GM12878 (cell line): ENCODE measurements at regions not wholly inside any gene's neighbourhood (a gene's known extent, or its start where the extent isn't known, plus 50 kb on each side); places are given as distances from the start of the nearest gene placed in this dataset.

Experiments used
- ATAC-seq: fragments of 200-7000 bp; cut with Tn5 transposase; 3 replicates; pipeline ENCODE4 v1.9.1; 2020; ENCODE audit warnings: mild to moderate bottlenecking, moderate library complexity
- BruUV-seq: library from RNA; stranded (reverse); fragments of 400-500 nt; replicated peaks from 2 replicates; lab custom pipeline; 2021; lab: Mats Ljungman, UMichigan
- CTCF ChIA-PET: fragments of 300-600 bp; sonication (Branson Sonifier 250); formaldehyde crosslinking; extraction: SDS; loops from one replicate; lab custom pipeline; 2021; ENCODE audit warnings: inconsistent platforms; lab: Yijun Ruan, JAX
- POLR2A ChIA-PET: fragments of 350-600 bp; formaldehyde crosslinking; extraction: SDS; loops from one replicate; lab custom pipeline; 2021; ENCODE audit warnings: inconsistent platforms; lab: Charles Lee
- RAD21 ChIA-PET: fragments of 300-600 bp; sonication (Branson Sonifier 250); formaldehyde crosslinking; loops from one replicate; lab custom pipeline; 2023; ENCODE audit warnings: antibody characterized with exemption; ENCODE audit not compliant: unreplicated experiment; lab: Charles Lee
- SMC1A ChIA-PET: fragments of 300-600 bp; sonication (Branson Sonifier 250); formaldehyde crosslinking; loops from one replicate; lab custom pipeline; 2023; ENCODE audit not compliant: unreplicated experiment, uncharacterized antibody; lab: Charles Lee
- DNase-seq: peaks from one replicate; pipeline ENCODE4 v3.0.0-alpha.2; 2011; ENCODE audit warnings: low read depth, low spot score
- FAIRE-seq: peaks from 3 replicates; lab custom pipeline; 2011; peaks lifted over from hg19 to GRCh38; lab: Jason Lieb, UNC
- H2AFZ ChIP-seq: 2 replicates; pipeline ENCODE4 v1.6.0; 2011; ENCODE audit warnings: low read depth, low read length, control low read depth; ENCODE audit not compliant: control insufficient read depth
- H3K27ac ChIP-seq: 2 replicates; pipeline ENCODE4 v1.5.1; 2011; ENCODE audit warnings: control low read depth; ENCODE audit not compliant: control insufficient read depth, insufficient read depth
- H3K27me3 ChIP-seq, 2 experiments: replicated peaks in 1 of 2; 2 replicates each; pipeline versions ENCODE4 v1.6.0 to v1.6.1; 2011; ENCODE audit warnings: low read length in 1 of 2; ENCODE audit not compliant: control insufficient read depth in 2 of 2, insufficient read depth in 2 of 2
- H3K36me3 ChIP-seq, 2 experiments: 2 replicates each; pipeline ENCODE4 v1.5.1; 2011; ENCODE audit warnings: low read length in 1 of 2; ENCODE audit not compliant: control insufficient read depth in 2 of 2, insufficient read depth in 2 of 2
- H3K4me1 ChIP-seq: 2 replicates; pipeline ENCODE4 v1.6.1; 2011; ENCODE audit warnings: mild to moderate bottlenecking, low read length, moderate library complexity, mixed read lengths; ENCODE audit not compliant: control insufficient read depth, insufficient read depth
- H3K4me2 ChIP-seq: 2 replicates; pipeline ENCODE4 v1.6.0; 2011; ENCODE audit warnings: control low read depth; ENCODE audit not compliant: control insufficient read depth, insufficient read depth
- H3K4me3 ChIP-seq: fragments of 200-600 bp; sonication (generic); 2 replicates; pipeline ENCODE4 v1.5.1; 2016
- H3K79me2 ChIP-seq: 2 replicates; pipeline ENCODE4 v1.6.0; 2011; ENCODE audit warnings: low read length; ENCODE audit not compliant: control insufficient read depth, insufficient read depth
- H3K9ac ChIP-seq: 2 replicates; pipeline ENCODE4 v1.8.0; 2011; ENCODE audit warnings: low read length, control low read depth, mixed read lengths; ENCODE audit not compliant: control insufficient read depth, insufficient read depth
- H3K9me3 ChIP-seq: replicated peaks from 3 replicates; pipeline ENCODE4 v1.5.1; 2011; ENCODE audit warnings: mild to moderate bottlenecking, low read length; ENCODE audit not compliant: control insufficient read depth, insufficient read depth
- H4K20me1 ChIP-seq: 2 replicates; pipeline ENCODE4 v1.6.0; 2011; ENCODE audit not compliant: control insufficient read depth, insufficient read depth
- BMI1 ChIP-seq: fragments of 450-650 bp; IDR thresholded peaks from 2 replicates; pipeline ENCODE4 v1.6.1; 2016; ENCODE audit warnings: mild to moderate bottlenecking, moderate library complexity, borderline replicate concordance
- CHD2 ChIP-seq: IDR thresholded peaks from 2 replicates; pipeline ENCODE4 v1.6.1; 2011; ENCODE audit warnings: low read depth, low read length, improper control_type of control experiment, borderline replicate concordance
- CHD4 ChIP-seq: fragments of 200-600 bp; sonication (generic); IDR thresholded peaks from 2 replicates; pipeline ENCODE4 v1.6.1; 2016; ENCODE audit warnings: mild to moderate bottlenecking
- HDGF ChIP-seq: fragments of 450-650 bp; IDR thresholded peaks from 2 replicates; pipeline ENCODE4 v1.6.1; 2016; ENCODE audit warnings: antibody characterized with exemption
- MXI1 ChIP-seq: fragments of 150-350 bp; IDR thresholded peaks from 2 replicates; pipeline ENCODE4 v1.6.1; 2011; ENCODE audit warnings: low read depth, mild to moderate bottlenecking, inconsistent platforms, low read length, improper control_type of control experiment
- NBN ChIP-seq: fragments of 450-650 bp; IDR thresholded peaks from 2 replicates; pipeline ENCODE4 v1.6.1; 2016
- RFX5 ChIP-seq: IDR thresholded peaks from 2 replicates; pipeline ENCODE4 v1.6.1; 2011; ENCODE audit warnings: low read depth, low read length, improper control_type of control experiment
- SUZ12 ChIP-seq: fragments of 200-600 bp; sonication (generic); IDR thresholded peaks from one replicate; pipeline ENCODE4 v1.6.1; 2018; ENCODE audit warnings: antibody characterized with exemption, mild to moderate bottlenecking; ENCODE audit not compliant: unreplicated experiment
- TARDBP ChIP-seq: IDR thresholded peaks from 2 replicates; pipeline ENCODE4 v1.6.1; 2016; ENCODE audit warnings: borderline replicate concordance
- TBL1XR1 ChIP-seq: IDR thresholded peaks from 2 replicates; pipeline ENCODE4 v1.6.1; 2012; ENCODE audit warnings: low read depth, low read length, improper control_type of control experiment
- ZNF622 ChIP-seq: fragments of 450-650 bp; IDR thresholded peaks from 2 replicates; pipeline ENCODE4 v1.6.1; 2017; ENCODE audit warnings: mild to moderate bottlenecking, inconsistent platforms
- WGBS: methylation state at CpG from one replicate; pipeline ENCODE4 v1.1.6; 2016; ENCODE audit warnings: low lambda C conversion rate; ENCODE audit not compliant: insufficient replicate concordance, insufficient coverage; ENCODE audit errors: missing lambda C conversion rate; 5-methylcytosine and 5-hydroxymethylcytosine counted together
- in situ Hi-C: fragments of 300-500 bp; cut with MboI; formaldehyde crosslinking; loops from 9 replicates; pipeline ENCODE4 v1.14.3; 2018; ENCODE audit warnings: mixed read lengths
- intact Hi-C: fragments of 100-400 bp; cut with micrococcal nuclease; formaldehyde crosslinking; loops from one replicate; pipeline ENCODE4 v1.14.2; 2022; ENCODE audit not compliant: unreplicated experiment
- TF ChIP-seq, protein P1 (sequence below): fragments of 450-650 bp; IDR thresholded peaks from 2 replicates; pipeline ENCODE4 v1.6.1; 2017; ENCODE audit warnings: mild to moderate bottlenecking, moderate library complexity
- TF ChIP-seq, protein P2 (sequence below): fragments of 450-650 bp; IDR thresholded peaks from 2 replicates; pipeline ENCODE4 v1.6.1; 2017; ENCODE audit warnings: low read depth, mild to moderate bottlenecking, moderate library complexity

- CTCF ChIA-PET: interaction anchor here (0.5 kb wide), 1 partner anchor 63 kb away, joined by 3 read pairs; no protein-coding TSS in a partner anchor
- Histone ChIP-seq H2AFZ (no peak overlapping the region), H3K9ac (no peak overlapping the region), H3K27ac (no peak overlapping the region), H3K9me3 (no peaks in the 10 kb centered on the region), H3K4me1 (no peaks in the 10 kb centered on the region), H3K4me2 (no peak overlapping the region), H3K79me2 (no peaks in the 10 kb centered on the region), H3K4me3 (no peak overlapping the region), H3K27me3 (no peaks in the 10 kb centered on the region), H4K20me1 (no peaks in the 10 kb centered on the region), H3K36me3 (no peaks in the 10 kb centered on the region)
- SMC1A ChIA-PET: no interaction called here
- no TSS peak for BruUV-seq
- FAIRE-seq (no peak), DNase-seq (no peak), ATAC-seq (peak; percentile 67)
- TF ChIP-seq CHD4 (no peak), TBL1XR1 (no peak), RFX5 (0 out of 2 replicates have a peak, but pooled peaks have one; percentile 20), MXI1 (no peak), ZNF622 (no peak)
- RAD21 ChIA-PET: no interaction called here
- intact Hi-C loops (no loop called here), in situ Hi-C loops (no loop called here)
- 16% methylated on average over 2 of the region's 2 CpGs for WGBS
- POLR2A ChIA-PET: no interaction called here
These were observed 744.4 kb downstream of the KCNJ3 start for GRCh38 chr2:155442755-155443372.

- no peaks in the 10 kb centered on the region for H3K9me3 ChIP-seq
- no peaks in the 10 kb centered on the region for H3K79me2 ChIP-seq
- BruUV-seq: no TSS peak
- peak; percentile 69 for ATAC-seq
- ChIA-PET CTCF (interaction anchor here (0.6 kb wide), 1 partner anchor 1456 kb away, joined by 3 read pairs; no protein-coding TSS in a partner anchor), RAD21 (no interaction called here), POLR2A (no interaction called here), SMC1A (interaction anchor here (1.3 kb wide), 1 partner anchor 10 kb away, joined by 3 read pairs; no protein-coding TSS in a partner anchor)
- no peak overlapping the region for H3K4me3 ChIP-seq
- H3K4me1 ChIP-seq: no peaks in the 10 kb centered on the region
- in situ Hi-C loops (no loop called here), intact Hi-C loops (no loop called here)
- H3K36me3 ChIP-seq: no peaks in the 10 kb centered on the region
- no peaks in the 10 kb centered on the region for H4K20me1 ChIP-seq
- H3K4me2 ChIP-seq: no peak overlapping the region
- H2AFZ ChIP-seq: no peak overlapping the region
- H3K9ac ChIP-seq: no peak overlapping the region
- 2% methylated on average over 2 of the region's 2 CpGs for WGBS
- H3K27me3 ChIP-seq: no peaks in the 10 kb centered on the region
- no peak for FAIRE-seq
- no peak overlapping the region for H3K27ac ChIP-seq
- no peak for DNase-seq
- TF ChIP-seq BMI1 (0 out of 2 replicates have a peak, but pooled peaks have one; percentile 18), TARDBP (no peak), CHD2 (no peak), MXI1 (no peak), SUZ12 (no peak), NBN (no peak), HDGF (no peak)
- TF ChIP-seq, protein P1, sequence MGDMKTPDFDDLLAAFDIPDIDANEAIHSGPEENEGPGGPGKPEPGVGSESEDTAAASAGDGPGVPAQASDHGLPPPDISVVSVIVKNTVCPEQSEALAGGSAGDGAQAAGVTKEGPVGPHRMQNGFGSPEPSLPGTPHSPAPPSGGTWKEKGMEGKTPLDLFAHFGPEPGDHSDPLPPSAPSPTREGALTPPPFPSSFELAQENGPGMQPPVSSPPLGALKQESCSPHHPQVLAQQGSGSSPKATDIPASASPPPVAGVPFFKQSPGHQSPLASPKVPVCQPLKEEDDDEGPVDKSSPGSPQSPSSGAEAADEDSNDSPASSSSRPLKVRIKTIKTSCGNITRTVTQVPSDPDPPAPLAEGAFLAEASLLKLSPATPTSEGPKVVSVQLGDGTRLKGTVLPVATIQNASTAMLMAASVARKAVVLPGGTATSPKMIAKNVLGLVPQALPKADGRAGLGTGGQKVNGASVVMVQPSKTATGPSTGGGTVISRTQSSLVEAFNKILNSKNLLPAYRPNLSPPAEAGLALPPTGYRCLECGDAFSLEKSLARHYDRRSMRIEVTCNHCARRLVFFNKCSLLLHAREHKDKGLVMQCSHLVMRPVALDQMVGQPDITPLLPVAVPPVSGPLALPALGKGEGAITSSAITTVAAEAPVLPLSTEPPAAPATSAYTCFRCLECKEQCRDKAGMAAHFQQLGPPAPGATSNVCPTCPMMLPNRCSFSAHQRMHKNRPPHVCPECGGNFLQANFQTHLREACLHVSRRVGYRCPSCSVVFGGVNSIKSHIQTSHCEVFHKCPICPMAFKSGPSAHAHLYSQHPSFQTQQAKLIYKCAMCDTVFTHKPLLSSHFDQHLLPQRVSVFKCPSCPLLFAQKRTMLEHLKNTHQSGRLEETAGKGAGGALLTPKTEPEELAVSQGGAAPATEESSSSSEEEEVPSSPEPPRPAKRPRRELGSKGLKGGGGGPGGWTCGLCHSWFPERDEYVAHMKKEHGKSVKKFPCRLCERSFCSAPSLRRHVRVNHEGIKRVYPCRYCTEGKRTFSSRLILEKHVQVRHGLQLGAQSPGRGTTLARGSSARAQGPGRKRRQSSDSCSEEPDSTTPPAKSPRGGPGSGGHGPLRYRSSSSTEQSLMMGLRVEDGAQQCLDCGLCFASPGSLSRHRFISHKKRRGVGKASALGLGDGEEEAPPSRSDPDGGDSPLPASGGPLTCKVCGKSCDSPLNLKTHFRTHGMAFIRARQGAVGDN: no peak
- TF ChIP-seq, protein P2, sequence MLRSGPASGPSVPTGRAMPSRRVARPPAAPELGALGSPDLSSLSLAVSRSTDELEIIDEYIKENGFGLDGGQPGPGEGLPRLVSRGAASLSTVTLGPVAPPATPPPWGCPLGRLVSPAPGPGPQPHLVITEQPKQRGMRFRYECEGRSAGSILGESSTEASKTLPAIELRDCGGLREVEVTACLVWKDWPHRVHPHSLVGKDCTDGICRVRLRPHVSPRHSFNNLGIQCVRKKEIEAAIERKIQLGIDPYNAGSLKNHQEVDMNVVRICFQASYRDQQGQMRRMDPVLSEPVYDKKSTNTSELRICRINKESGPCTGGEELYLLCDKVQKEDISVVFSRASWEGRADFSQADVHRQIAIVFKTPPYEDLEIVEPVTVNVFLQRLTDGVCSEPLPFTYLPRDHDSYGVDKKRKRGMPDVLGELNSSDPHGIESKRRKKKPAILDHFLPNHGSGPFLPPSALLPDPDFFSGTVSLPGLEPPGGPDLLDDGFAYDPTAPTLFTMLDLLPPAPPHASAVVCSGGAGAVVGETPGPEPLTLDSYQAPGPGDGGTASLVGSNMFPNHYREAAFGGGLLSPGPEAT: no peak
These were observed 743.6 kb downstream of the KCNJ3 start for GRCh38 chr2:155442088-155442487.
